Mammary epithelial cell (primary cell): ENCODE measurements at regions not wholly inside any gene's neighbourhood (a gene's known extent, or its start where the extent isn't known, plus 50 kb on each side); places are given as distances from the start of the nearest gene placed in this dataset.

Source experiments
- CTCF ChIP-seq, 2 donors: IDR thresholded peaks in 1 of 2; conservative IDR thresholded peaks in 1 of 2; 2 replicates each; pipeline ENCODE4 v1.5.1; 2011 to 2012; ENCODE audit warnings: inconsistent platforms in 2 of 2, low read length in 2 of 2, mild to moderate bottlenecking in 2 of 2, control low read depth in 1 of 2, low read depth in 1 of 2; ENCODE audit not compliant: insufficient read depth in 1 of 2; ENCODE audit errors: extremely low read depth in 1 of 2
- EZH2 ChIP-seq: IDR thresholded peaks from 2 replicates; pipeline ENCODE4 v1.6.1; 2012; ENCODE audit warnings: low read length, inconsistent platforms, borderline replicate concordance

- no peak for TF ChIP-seq CTCF (conservative IDR thresholded peaks at IDR 0.05 in 1 of 2, IDR thresholded peaks at IDR 0.05 in 1 of 2; ENCODE audit: extremely low read depth in 1 of 2, insufficient read depth in 1 of 2, low read depth in 1 of 2, low read length in 2 of 2)
- no peak for TF ChIP-seq EZH2
Observed at GRCh38 chr14:71705460-71705859, 226.8 kb upstream of the RGS6 start.
